Fibroblast of mammary gland (primary cell): ENCODE measurements at regions not wholly inside any gene's neighbourhood (a gene's known extent, or its start where the extent isn't known, plus 50 kb on each side); places are given as distances from the start of the nearest gene placed in this dataset.

Experiments used
- DNase-seq: peaks from one replicate; pipeline ENCODE4 v3.0.0-alpha.2; 2010; ENCODE audit warnings: low read depth
- H3K4me3 ChIP-seq: 2 replicates; pipeline ENCODE4 v1.5.1; 2011; ENCODE audit warnings: low read depth, mild to moderate bottlenecking, low read length, moderate library complexity; ENCODE audit not compliant: control insufficient read depth
- TF ChIP-seq, protein P1 (sequence below): conservative IDR thresholded peaks from 2 replicates; pipeline ENCODE4 v1.5.1; 2011; ENCODE audit warnings: low read depth, low read length, inconsistent platforms; ENCODE audit not compliant: control insufficient read depth, insufficient read depth

DNA sequence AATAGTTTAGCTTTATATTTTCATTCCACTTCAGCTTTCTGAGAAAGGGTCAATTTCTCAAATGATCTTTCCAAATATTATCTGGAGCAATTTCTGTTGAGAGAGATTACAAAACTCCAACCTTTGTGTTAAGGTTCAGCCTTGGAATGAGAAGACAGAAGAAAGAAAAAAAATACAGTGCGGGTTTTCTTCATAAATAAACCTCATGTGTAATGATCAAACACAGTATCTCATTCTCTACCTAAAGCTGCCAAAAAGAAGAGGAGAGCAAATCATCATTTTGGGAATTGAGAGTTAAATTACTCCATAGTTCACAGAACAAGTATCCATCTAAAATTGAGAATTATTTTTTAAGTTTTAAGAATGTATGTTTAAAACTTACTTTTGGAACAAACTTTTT, 420.5 kb downstream of the KLF5 start:
- TF ChIP-seq, protein P1, sequence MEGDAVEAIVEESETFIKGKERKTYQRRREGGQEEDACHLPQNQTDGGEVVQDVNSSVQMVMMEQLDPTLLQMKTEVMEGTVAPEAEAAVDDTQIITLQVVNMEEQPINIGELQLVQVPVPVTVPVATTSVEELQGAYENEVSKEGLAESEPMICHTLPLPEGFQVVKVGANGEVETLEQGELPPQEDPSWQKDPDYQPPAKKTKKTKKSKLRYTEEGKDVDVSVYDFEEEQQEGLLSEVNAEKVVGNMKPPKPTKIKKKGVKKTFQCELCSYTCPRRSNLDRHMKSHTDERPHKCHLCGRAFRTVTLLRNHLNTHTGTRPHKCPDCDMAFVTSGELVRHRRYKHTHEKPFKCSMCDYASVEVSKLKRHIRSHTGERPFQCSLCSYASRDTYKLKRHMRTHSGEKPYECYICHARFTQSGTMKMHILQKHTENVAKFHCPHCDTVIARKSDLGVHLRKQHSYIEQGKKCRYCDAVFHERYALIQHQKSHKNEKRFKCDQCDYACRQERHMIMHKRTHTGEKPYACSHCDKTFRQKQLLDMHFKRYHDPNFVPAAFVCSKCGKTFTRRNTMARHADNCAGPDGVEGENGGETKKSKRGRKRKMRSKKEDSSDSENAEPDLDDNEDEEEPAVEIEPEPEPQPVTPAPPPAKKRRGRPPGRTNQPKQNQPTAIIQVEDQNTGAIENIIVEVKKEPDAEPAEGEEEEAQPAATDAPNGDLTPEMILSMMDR = no peak
- DNase-seq = no peak
- no peak overlapping the region for H3K4me3 ChIP-seq

DNA sequence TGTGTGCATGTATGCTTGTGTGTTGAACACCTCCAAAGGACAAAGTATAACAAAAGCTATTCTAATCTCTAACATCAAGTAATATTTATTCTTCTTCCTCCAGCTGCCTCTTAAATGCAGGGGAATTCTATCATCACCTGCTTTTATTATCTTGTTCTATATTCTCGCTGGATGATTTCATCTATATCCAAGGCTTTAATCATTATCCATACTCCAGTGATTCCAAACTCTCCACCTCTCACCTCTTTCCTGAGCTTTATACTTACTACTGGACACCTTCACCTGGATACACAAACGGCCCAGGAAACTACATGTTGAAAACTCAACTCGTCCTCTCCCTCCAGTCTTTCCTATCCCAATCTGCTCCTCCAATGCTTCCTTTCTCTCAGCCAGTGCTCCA, 418.6 kb downstream of the KLF5 start:
- DNase-seq = no peak
- TF ChIP-seq, protein P1 = no peak
- no peak overlapping the region for H3K4me3 ChIP-seq

DNA sequence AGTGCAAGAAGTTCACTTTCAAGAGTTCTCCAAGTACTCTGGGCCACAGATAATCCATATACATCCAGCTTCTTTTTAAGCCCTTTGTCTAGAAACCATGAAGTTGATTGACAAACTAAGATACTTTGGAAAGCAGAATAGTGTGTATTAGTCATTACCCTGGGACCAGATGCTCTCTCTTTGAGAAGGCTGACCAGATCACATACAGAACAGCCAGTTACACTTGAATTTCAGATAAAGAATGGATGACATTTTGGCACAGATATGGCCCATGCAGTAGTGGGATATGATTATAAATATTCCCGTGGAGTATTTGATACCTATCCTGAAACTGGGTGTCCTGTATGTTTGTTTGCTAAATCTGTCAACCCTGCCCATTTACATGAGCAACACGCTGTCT, 414.2 kb downstream of the KLF5 start:
- no peak overlapping the region for H3K4me3 ChIP-seq
- no peak for DNase-seq
- TF ChIP-seq, protein P1 = no peak

DNA sequence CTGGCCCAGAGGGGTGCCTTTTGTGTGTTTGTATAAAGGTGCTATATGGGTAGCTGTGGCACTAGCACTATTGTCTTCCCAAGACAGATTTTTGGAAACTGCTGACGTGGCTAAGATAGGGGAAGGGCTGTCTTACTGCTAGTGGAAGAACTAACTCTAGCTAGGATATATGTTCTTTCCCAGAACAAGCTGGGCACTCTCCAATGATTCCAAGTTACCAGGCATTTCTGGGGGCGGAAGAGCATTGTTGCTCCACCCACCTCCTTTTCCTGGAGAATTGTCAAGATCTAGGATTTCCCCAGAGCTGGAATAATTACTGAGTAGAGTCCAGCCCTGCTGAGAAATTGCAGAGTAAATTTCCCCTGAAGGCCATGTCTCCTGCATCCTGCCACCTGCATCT, 408.3 kb downstream of the KLF5 start:
- no peak overlapping the region for H3K4me3 ChIP-seq
- DNase-seq = peak; percentile 16
- TF ChIP-seq, protein P1 = no peak

DNA sequence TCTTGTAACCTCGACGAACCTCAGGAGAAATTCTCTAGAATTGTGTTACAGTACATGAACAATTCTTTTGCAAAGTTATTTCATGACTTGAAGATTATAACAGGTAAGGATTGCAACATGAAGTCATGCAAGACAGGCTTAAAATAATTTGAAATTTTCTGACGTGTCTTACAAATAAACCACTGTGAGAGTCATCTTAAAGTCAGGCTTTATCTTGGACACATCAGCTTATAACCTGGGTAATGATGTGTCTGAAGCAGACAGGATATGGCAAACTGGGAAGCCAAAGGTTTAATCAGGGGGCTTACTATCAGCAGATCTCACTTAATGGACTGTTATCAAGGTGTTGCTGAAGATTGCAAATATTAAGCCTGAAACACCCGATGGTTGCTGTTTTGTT, 407.8 kb downstream of the KLF5 start:
- TF ChIP-seq, protein P1 = no peak
- DNase-seq = no peak

DNA sequence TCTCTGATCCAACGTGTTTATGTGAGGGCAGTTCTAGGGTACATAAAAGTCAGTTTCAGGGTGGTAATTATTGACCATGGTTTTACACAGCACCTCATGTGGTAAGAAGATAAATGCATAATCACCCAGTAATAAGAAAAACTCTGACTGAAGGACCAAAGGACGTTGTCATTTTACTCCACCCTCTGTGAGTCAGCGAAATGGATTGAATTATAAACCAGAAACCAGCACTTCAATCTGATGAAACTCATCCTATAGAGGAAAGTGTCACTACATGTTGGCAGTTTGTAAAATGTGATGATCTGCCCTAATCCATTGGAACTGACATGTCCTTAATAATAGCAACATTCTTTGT, 406.8 kb downstream of the KLF5 start:
- TF ChIP-seq, protein P1 = no peak
- DNase-seq = peak; percentile 37
- no peak overlapping the region for H3K4me3 ChIP-seq

More for the DNA sequence above, 407.8 kb downstream of the KLF5 start:
- no peak overlapping the region for H3K4me3 ChIP-seq
